A549 (cell line): ENCODE measurements at regions not wholly inside any gene's neighbourhood (a gene's known extent, or its start where the extent isn't known, plus 50 kb on each side); places are given as distances from the start of the nearest gene placed in this dataset.

Experiments
- ATAC-seq, 2 experiments: fragments of 200-7000 bp in 1 of 2; fragments of >200 bp in 1 of 2; cut with Nextera tagmentation in 1 of 2; cut with Tn5 transposase in 1 of 2; 3 replicates each; pipeline versions ENCODE4 v1.8.0 to v1.9.1; 2018 to 2020; ENCODE audit warnings: mild to moderate bottlenecking in 1 of 2, moderate library complexity in 1 of 2
- CTCF ChIA-PET: fragments of 300-600 bp; sonication (Branson Sonifier 250); formaldehyde crosslinking; extraction: SDS; loops from one replicate; lab custom pipeline; 2021; ENCODE audit warnings: antibody characterized with exemption, inconsistent platforms; lab: Yijun Ruan, JAX
- POLR2A ChIA-PET: fragments of 350-600 bp; formaldehyde crosslinking; extraction: SDS; loops from one replicate; lab custom pipeline; 2021; ENCODE audit warnings: antibody characterized with exemption, inconsistent platforms; lab: Yijun Ruan, JAX
- DNase-seq, 2 experiments: peaks; one replicate each; pipeline versions ENCODE4 v3.0.0 to v3.0.0-alpha.2; 2011 to 2016; ENCODE audit warnings: low read depth in 1 of 2, low spot score in 1 of 2
- FAIRE-seq: peaks from 2 replicates; lab custom pipeline; 2011; peaks lifted over from hg19 to GRCh38; lab: Jason Lieb, UNC
- H3K27ac ChIP-seq, 2 experiments: fragments of >200 bp; sonication (Bioruptor Twin); formaldehyde crosslinking; 3 replicates each; pipeline ENCODE4 v1.5.1; 2016 to 2017
- H3K4me1 ChIP-seq: fragments of >200 bp; sonication (Bioruptor Twin); formaldehyde crosslinking; 3 replicates; pipeline ENCODE4 v1.6.1; 2016
- H3K4me2 ChIP-seq: fragments of >200 bp; sonication (Bioruptor Twin); formaldehyde crosslinking; 3 replicates; pipeline ENCODE4 v1.6.1; 2016
- H3K4me3 ChIP-seq: fragments of >200 bp; sonication (Bioruptor Twin); formaldehyde crosslinking; 3 replicates; pipeline ENCODE4 v1.5.1; 2016
- H3K9me3 ChIP-seq: fragments of >200 bp; sonication (Bioruptor Twin); formaldehyde crosslinking; 3 replicates; pipeline ENCODE4 v1.6.1; 2016
- ATOH8 ChIP-seq: fragments of 250-450 bp; sonication (Bioruptor Pico); IDR thresholded peaks from 2 replicates; pipeline ENCODE4 v1.5.0; 2020; ENCODE audit warnings: low read depth, mild to moderate bottlenecking, moderate library complexity
- BCL3 ChIP-seq: fragments of >200 bp; sonication (Bioruptor Twin); formaldehyde crosslinking; IDR thresholded peaks from 3 replicates; pipeline ENCODE4 v1.6.1; 2016
- CBX2 ChIP-seq: fragments of 200-600 bp; sonication (generic); IDR thresholded peaks from 2 replicates; pipeline ENCODE4 v1.6.1; 2016; ENCODE audit warnings: low read depth, mild to moderate bottlenecking, borderline replicate concordance
- CEBPB ChIP-seq, 2 experiments: fragments of >200 bp in 1 of 2; sonication (Bioruptor Twin) in 1 of 2; formaldehyde crosslinking in 1 of 2; IDR thresholded peaks; 2 replicates each; pipeline ENCODE4 v1.6.1; 2012 to 2016
- CHD4 ChIP-seq: fragments of 200-600 bp; sonication (generic); IDR thresholded peaks from 2 replicates; pipeline ENCODE4 v1.6.1; 2016; ENCODE audit warnings: antibody characterized with exemption, mild to moderate bottlenecking, borderline replicate concordance
- EHF ChIP-seq: fragments of 250-450 bp; sonication (Bioruptor Pico); IDR thresholded peaks from 2 replicates; pipeline ENCODE4 v1.5.0; 2020; ENCODE audit warnings: mild to moderate bottlenecking
- EHMT2 ChIP-seq: fragments of 200-600 bp; sonication (generic); IDR thresholded peaks from 2 replicates; pipeline ENCODE4 v1.6.1; 2016; ENCODE audit warnings: antibody characterized with exemption, low read depth, mild to moderate bottlenecking, moderate library complexity
- ESRRA ChIP-seq: fragments of 150-350 bp; IDR thresholded peaks from 2 replicates; pipeline ENCODE4 v1.6.1; 2014; ENCODE audit warnings: mild to moderate bottlenecking, low read length, borderline replicate concordance
- HEYL ChIP-seq: fragments of 250-450 bp; sonication (Bioruptor Pico); IDR thresholded peaks from 2 replicates; pipeline ENCODE4 v1.8.0; 2021; ENCODE audit warnings: mild to moderate bottlenecking, moderate library complexity
- HMGXB4 ChIP-seq: fragments of 250-450 bp; sonication (Bioruptor Pico); IDR thresholded peaks from 2 replicates; pipeline ENCODE4 v1.5.0; 2021; ENCODE audit warnings: mild to moderate bottlenecking, moderate library complexity, borderline replicate concordance
- JUN ChIP-seq, 2 experiments: fragments of >200 bp; sonication (Bioruptor Twin); formaldehyde crosslinking; IDR thresholded peaks; 2 replicates in 1 of 2; 3 replicates in 1 of 2; pipeline ENCODE4 v1.6.1; 2016 to 2017
- MAFK ChIP-seq: fragments of 450-650 bp; IDR thresholded peaks from 2 replicates; pipeline ENCODE4 v1.6.1; 2014; ENCODE audit not compliant: partially characterized antibody
- NFE2L2 ChIP-seq: fragments of 150-350 bp; conservative IDR thresholded peaks from 2 replicates; pipeline ENCODE4 v1.6.1; 2014; ENCODE audit warnings: low read length
- POLR2A ChIP-seq: IDR thresholded peaks from 2 replicates; pipeline ENCODE4 v1.6.1; 2012; ENCODE audit warnings: mild to moderate bottlenecking, low read length
- RAD21 ChIP-seq, 2 experiments: fragments of >200 bp in 1 of 2; sonication (Bioruptor Twin) in 1 of 2; formaldehyde crosslinking in 1 of 2; IDR thresholded peaks in 1 of 2; conservative IDR thresholded peaks in 1 of 2; 2 replicates in 1 of 2; 3 replicates in 1 of 2; pipeline ENCODE4 v1.6.1; 2012 to 2018; ENCODE audit warnings: inconsistent platforms in 1 of 2
- RARB ChIP-seq: fragments of 250-450 bp; sonication (Bioruptor Pico); IDR thresholded peaks from 2 replicates; pipeline ENCODE4 v1.8.0; 2021; ENCODE audit warnings: mild to moderate bottlenecking, moderate library complexity
- RCOR1 ChIP-seq: fragments of 150-350 bp; IDR thresholded peaks from 2 replicates; pipeline ENCODE4 v1.6.1; 2014; ENCODE audit warnings: antibody characterized with exemption, low read length, low read depth
- RFX5 ChIP-seq: fragments of 450-650 bp; IDR thresholded peaks from 2 replicates; pipeline ENCODE4 v1.7.1; 2014; ENCODE audit warnings: antibody characterized with exemption, mild to moderate bottlenecking, moderate library complexity
- ZC3H11A ChIP-seq: fragments of 450-650 bp; IDR thresholded peaks from 2 replicates; pipeline ENCODE4 v1.6.1; 2014; ENCODE audit warnings: antibody characterized with exemption, mild to moderate bottlenecking
- ZFP36 ChIP-seq: fragments of 450-650 bp; IDR thresholded peaks from 2 replicates; pipeline ENCODE4 v1.6.1; 2014; ENCODE audit warnings: borderline replicate concordance; ENCODE audit not compliant: partially characterized antibody
- WGBS: methylation state at CpG from one replicate; pipeline ENCODE4 v1.1.6; 2017; ENCODE audit errors: missing lambda C conversion rate; 5-methylcytosine and 5-hydroxymethylcytosine counted together
- TF ChIP-seq, protein P1 (sequence below): fragments of 450-650 bp; IDR thresholded peaks from 2 replicates; pipeline ENCODE4 v1.6.1; 2014; ENCODE audit warnings: antibody characterized with exemption

DNA sequence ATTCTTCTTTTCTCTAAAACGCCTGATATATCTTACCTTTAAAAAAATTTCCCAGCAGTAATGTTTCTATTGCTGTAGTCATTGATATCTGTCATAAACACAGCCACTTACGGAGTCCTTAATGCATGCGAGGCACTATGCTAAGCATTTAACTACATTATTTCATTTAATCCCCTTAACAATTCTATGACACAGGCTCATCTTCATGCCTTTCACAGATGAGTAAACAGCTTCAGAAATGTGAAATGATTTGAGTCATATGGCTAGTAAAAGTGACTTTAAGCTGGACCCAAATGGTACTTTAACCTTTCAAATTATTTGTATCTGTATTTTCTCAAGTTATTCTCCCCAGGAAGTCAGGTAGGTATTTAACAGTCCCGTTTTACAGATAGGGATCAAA, 125.1 kb upstream of the FGGY start:
- 53% methylated on average over 4 of the region's 4 CpGs for WGBS
- POLR2A ChIA-PET = no interaction called here
- DNase-seq = no peak
- ATAC-seq = no peak
- Histone ChIP-seq H3K4me1 (peaks cover 39% of the 10 kb centered on the region), H3K9me3 (no peaks in the 10 kb centered on the region), H3K4me2 (peak overlapping the region; percentile 24; the same call in 2 of the 3 replicates), H3K4me3 (no peak overlapping the region), H3K27ac (peak overlapping the region; percentile 8 to 66; a peak in 3 of 6 replicates)
- FAIRE-seq = no peak
- CTCF ChIA-PET = no interaction called here
- no peak for TF ChIP-seq RAD21 (conservative IDR thresholded peaks at IDR 0.05 in 1 of 2, IDR thresholded peaks at IDR 0.05 in 1 of 2)
- TF ChIP-seq CEBPB (IDR thresholded peaks at IDR 0.05) = no peak
- TF ChIP-seq RFX5 = no peak
- TF ChIP-seq EHF (CRISPR knock-in tag) = no peak
- no peak for TF ChIP-seq JUN (IDR thresholded peaks at IDR 0.05)
- no peak for TF ChIP-seq ESRRA
- no peak for TF ChIP-seq MAFK
- TF ChIP-seq CHD4 = no peak
- no peak for TF ChIP-seq RARB (CRISPR knock-in tag)
- TF ChIP-seq ATOH8 = no peak

DNA sequence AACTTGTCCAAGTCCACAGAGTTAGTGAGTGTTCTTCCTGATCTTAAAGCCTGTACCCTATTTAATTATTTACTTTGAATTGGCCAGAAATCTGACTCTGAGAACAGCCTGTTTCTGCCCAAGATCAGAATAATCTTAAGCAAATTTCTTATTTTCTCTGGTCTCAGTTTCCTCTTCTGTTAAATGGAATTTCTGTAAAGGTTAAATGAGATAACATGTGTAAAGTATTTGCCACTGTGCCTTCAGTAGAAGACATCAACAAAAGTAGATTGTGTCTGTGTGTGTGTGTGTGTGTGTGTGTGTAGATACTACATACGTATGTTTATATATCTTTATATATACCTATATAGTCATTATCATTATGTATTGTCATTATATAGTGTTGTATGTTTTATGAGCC, 124.2 kb upstream of the FGGY start:
- no peak for FAIRE-seq
- DNase-seq = no peak
- Histone ChIP-seq H3K9me3 (no peaks in the 10 kb centered on the region), H3K27ac (peak overlapping the region; percentile 8 to 37; a peak in 3 of 6 replicates), H3K4me2 (peak overlapping the region; percentile 46), H3K4me3 (no peak overlapping the region)
- CTCF ChIA-PET = no interaction called here
- 97% methylated on average over 1 of the region's 1 CpG for WGBS
- TF ChIP-seq, protein P1, sequence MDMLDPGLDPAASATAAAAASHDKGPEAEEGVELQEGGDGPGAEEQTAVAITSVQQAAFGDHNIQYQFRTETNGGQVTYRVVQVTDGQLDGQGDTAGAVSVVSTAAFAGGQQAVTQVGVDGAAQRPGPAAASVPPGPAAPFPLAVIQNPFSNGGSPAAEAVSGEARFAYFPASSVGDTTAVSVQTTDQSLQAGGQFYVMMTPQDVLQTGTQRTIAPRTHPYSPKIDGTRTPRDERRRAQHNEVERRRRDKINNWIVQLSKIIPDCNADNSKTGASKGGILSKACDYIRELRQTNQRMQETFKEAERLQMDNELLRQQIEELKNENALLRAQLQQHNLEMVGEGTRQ = no peak
- TF ChIP-seq RFX5 (no peak), ZC3H11A (no peak), HMGXB4 (CRISPR knock-in tag) (no peak), BCL3 (no peak), ESRRA (no peak), RCOR1 (no peak), ATOH8 (no peak), ZFP36 (no peak), EHF (CRISPR knock-in tag) (no peak), CBX2 (no peak), EHMT2 (no peak), POLR2A (no peak), RARB (CRISPR knock-in tag) (no peak), RAD21 (conservative IDR thresholded peaks at IDR 0.05 in 1 of 2, IDR thresholded peaks at IDR 0.05 in 1 of 2) (no peak), CEBPB (IDR thresholded peaks at IDR 0.05) (no peak), HEYL (CRISPR knock-in tag) (no peak), NFE2L2 (no peak)
- TF ChIP-seq, all 56 proteins: peak for 0
- POLR2A ChIA-PET = no interaction called here
- peaks cover 39% of the 10 kb centered on the region for H3K4me1 ChIP-seq
- ATAC-seq = no peak
